CD4-positive, alpha-beta T cell treated with Interleukin-15 for 1 hour (primary cell): ENCODE measurements at regions not wholly inside any gene's neighbourhood (a gene's known extent, or its start where the extent isn't known, plus 50 kb on each side); places are given as distances from the start of the nearest gene placed in this dataset.

Source experiments
- DNase-seq: peaks from one replicate; pipeline ENCODE4 v3.0.0-alpha.2; 2020

DNA sequence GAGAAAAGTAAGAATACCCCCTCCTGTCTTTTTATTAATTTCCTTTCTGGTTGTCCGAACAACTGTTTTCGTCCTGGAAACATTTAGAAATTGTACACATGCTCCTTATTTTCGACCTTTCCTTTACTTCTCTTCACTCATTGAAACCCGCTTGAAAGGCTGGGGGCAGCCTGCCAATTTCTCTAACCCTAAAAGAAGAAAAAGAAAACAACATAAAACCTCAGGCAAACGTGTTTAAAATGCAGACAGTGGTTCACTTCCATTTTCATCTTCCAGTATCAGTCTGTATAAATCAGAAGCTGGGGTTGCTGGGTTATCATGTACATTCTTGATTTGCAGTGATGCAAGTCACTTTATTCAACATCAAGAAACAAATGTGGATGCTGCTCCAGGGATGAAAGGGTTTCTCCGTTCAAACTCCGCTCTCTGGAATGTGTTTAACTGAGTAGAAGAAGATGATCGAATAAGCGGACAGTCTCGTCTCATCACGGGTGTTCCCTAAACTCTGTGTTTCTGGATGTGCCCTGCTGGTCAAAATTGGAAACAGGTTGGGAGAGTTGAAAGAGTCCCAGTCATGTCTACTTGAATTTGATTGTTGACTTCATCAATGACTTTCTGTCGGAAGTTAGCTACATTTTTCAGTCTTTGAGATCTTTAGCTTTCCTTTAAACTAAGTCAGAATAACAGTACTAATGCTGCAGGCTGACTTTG, 1042.2 kb downstream of the BCL11B start:
- no peak for DNase-seq

DNA sequence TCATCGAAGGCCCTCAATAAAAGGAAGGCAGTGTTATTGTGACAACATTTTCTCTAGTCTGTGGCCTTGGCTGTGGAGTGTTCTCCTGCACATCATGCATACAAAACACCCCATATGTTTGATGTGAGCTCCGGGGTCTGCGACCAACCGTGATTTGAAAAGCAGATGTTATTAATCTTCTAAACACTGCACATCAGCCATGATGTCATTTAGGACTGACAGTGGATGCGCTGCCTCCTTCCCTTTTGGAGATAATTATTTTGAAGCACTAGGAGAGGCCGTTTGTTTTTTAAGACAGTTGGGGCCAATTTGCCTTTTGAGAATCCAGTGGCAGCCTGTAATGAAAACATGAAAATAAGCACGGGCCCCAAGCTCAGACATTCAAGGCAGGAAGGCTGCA, 1041.6 kb downstream of the BCL11B start:
- DNase-seq = no peak

DNA sequence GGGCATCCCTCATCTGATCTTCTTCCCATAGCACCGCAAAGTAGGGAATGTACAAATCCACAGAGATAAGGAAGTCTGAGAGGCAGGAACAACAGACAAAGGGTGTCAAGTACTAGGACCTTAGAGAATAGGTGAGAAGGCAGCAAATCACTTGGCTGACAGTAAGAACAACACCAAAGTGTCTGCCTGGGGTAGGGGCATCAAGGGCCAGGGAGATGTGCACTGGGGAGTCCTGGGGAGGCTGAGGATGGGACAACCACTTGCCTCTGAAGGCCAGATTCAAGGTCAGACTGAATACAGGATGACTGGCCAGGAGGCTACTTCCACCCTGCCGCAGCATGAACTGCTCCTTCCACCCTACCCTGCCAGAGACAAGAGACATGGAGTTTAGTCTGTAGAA, 1040.8 kb downstream of the BCL11B start:
- no peak for DNase-seq

DNA sequence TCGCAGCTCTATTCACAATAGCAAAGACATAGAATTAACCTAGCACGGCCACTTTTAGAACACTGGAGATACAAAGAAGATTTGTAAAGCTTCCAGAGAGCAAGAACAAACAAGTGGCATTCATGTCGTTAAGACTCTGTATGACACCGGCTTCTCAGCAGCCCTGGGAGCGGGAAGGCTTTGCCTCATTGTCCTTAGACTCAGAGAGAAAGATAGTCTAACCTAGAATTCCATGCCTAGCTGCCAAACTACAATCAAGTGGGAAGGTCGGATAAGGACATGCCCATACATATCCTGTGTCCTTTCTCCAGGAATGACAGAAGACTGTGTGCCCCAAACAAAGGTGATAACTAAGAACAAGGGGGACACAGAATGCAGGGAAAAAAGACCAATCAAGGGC, 1038.3 kb downstream of the BCL11B start:
- DNase-seq = no peak

DNA sequence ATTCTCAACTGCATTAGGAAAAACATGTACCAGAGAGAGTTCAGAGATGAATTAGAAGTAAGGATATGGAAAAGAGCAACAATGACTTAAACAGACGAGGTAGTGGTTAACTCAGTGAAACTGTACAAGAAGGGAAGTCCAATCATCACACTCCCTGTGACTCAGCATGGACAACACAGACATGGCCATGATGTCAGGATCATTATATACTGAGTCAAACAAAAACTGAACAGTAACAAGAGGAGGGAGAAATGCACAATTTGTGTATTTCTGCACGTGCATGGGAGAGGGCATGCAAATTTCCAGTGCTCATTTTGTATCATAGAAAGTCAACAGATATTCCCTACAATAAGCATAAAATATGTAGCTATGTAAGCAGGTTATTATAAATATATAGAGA, 1037.8 kb downstream of the BCL11B start:
- no peak for DNase-seq

DNA sequence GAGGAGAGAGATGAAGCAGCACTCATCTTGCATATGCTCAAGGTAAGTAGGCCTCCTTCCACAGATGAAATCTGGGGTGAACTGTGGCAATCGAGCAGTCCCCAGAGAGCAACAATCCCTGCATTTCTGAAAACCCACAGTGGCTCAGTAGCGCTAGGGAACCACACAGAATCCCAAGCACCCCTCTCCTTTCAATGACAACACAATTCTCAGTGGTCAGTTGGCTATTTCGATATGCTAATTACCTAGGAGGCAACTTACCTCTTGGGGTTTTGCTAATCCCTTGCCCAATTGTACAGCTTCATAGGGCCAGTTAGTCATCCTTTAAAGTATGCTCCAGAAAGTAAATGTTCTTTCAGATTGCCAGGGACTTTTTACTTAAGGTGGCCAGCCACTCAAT, 1035.7 kb downstream of the BCL11B start:
- no peak for DNase-seq

DNA sequence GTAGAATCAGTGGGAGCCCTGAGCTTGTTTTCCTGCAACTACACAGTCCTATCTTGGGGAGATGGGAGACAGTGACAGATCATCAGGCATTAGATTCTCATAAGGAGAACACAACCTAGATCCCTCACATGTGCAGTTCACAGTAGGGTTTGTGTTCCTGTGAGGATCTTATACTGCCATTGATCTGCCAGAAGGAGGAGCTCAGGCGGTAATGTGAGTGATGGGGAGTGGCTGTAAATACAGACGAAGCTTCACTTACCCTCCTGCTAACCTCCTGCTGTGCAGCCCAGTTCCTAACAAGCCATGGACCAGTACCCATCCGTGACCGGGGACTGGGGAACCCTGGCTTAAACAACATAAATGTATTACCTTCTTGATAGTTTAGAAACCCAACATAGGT, 1034.1 kb downstream of the BCL11B start:
- DNase-seq = no peak

DNA sequence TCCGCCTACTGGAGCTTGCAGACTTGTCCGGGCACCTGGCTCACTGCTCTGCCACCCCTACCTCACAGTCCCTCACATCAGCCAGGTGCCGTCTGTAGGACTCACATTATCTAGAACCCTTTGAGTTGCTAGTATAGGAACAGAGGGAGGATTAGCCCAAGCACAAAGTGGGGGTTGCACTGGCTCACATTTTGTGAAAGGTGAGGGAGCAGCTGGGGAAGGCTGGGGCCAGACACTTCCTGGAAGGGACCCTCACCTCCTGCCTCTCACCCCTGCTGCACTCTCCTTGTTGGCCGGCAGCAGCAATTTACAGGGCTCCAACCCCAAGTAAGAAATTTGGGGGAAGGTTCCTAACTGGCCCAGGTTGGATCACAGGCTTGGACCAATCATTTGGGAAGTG, 1031.6 kb downstream of the BCL11B start:
- no peak for DNase-seq

DNA sequence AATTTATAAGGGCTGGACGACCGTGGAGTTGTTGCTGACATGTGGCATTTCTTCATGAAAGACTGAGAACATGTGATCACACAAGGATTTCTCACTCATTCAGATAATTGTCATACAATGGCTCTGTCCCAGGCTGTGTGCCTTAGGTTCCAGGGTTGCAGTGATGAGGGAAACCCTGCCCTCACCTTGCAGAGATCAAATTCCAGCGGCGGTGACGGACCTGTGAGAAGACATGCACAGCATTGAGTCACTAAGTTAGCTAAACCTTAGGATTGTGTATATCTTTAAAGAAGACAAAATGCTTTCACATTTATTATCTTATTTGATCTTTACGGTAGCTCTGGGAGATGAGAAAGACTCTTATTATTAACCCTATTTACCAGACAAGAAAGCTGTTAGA, 1029.1 kb downstream of the BCL11B start:
- no peak for DNase-seq

DNA sequence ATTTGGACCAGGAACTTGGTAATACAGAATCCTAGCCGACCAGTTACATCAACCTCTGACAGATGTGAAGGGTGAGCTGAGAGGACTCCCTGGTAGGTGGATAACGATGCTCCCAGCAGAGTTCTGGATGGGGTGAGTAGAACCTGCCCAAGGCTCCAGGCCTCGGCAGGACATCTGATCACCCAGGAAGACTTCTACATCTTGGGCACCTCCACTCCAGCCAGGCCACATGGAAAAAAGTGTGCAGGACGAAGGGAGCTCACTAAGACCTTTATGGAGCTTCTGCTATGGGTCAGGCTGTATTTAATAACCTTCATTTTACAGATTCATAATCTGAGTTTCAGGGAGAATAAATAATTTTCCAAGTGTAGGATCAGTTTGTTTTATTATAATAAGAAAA, 1028.7 kb downstream of the BCL11B start:
- no peak for DNase-seq

DNA sequence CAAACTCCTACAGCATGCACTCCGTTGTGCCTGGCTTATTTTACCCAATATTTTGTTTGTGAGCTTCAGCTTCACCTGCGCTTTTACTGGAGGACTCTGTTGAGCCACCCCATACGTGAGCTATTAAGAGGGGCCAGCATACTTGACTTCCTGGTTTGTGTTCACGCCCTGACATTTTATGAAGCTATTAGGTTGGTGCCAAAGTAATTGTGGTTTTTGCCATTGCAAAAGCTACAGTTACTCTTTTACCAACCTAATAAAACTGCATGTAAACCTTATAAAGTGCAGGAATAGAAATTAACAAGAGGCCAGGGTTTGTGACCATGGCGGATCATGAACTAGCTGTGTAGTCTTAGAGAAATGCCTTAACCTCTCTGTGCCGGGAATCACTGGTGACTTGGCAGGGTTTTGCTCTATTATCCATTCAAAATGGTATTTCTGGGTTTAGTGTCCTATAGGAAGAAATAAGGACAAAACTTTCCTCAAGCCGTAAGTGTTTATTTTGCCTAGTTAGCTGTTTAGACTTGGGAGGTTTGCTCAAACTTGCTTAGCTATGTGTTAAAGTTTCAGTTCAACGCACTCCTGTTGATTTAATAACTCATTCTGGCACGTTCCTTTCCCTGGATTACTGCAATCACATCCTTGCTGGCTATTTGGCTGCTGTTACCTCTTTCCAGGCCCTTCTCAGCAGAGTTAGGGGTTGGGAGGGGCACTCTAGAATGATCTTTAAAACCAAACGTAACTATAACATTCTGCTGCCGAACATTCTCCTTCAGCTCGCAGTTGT, 1027.6 kb downstream of the BCL11B start:
- DNase-seq = no peak

DNA sequence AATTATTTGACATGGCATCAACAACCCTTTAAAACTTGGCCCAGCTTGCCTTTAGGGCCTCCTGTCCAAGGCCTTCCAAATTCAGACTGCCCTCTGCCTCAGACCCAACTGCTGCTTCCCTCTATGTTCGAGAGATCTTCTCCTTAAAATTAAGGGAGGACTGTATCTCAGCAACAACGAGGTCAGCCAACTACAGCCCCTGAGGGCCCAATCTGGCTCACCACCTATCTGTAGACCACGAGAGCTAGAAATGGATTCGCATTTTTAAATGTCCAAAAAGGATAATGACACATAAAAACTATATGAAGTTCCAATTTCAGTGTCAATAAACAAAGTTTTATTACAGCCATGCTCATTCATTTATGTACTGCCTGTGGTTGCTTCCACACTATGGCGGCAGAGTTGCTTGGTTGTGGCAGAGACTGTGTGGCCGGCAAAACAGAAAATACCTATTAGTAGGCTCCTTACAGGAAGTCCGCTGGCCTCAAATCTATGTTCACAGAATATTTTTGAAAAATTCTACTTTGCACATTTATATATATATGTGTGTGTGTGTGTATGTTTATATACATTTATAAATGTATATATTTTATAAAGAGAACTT, 1026.9 kb downstream of the BCL11B start:
- no peak for DNase-seq

DNA sequence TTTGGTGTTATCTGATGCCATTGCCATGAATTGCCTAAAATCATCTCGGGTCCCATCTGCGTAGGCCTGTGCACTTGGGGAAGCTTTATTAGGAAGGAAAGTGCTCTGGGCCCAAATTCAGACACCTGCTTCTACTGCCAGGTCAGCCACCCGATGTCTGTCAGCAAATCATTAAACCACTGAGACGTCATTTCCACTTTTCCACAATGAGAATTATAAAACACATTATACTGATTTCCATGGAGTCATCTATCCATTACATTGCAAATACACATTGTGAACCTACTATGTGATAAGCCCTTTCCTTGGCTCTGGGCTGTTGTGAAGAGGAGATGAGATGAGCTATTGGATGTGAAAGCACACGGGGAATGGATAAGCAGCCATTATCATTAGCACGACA, 1022.9 kb downstream of the BCL11B start:
- no peak for DNase-seq

DNA sequence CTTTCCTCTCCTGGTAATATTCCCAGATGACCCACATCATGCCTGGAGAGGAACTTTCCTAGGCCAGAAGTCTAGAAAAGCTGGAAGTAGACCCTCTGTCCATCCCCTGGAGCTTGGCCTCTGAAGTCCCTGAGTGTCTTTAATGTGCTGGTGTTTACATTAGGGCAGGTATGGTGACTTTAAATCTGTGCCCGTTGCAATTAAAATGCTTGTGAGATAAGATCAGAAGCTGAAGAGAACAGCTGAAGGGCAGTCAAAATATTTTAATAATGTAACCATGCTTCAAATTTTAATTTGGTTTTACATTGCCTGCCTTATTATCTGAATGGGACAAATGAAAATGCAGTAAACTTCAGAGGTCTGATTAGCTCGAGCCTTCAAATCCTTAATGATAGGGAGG, 1022.5 kb downstream of the BCL11B start:
- no peak for DNase-seq

DNA sequence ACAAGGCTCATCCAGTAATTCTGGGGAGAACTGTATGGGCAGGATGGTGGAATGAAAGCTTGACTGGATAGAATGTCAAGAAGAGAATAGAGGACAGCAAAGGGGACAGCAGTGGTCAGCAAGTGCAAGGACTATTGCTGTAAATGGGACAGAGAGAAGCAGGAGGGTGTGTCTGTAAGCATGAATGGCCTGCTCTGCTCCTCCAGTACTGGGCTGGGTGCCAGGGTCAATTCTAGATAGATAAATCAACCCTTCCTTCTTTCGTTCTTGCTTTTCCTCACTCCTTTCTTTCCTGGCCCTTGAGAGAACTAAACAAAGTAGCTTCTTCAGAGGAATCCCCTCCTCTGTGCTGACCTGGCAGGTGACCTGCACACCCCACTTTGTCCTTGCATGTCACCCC, 1019.2 kb downstream of the BCL11B start:
- no peak for DNase-seq

DNA sequence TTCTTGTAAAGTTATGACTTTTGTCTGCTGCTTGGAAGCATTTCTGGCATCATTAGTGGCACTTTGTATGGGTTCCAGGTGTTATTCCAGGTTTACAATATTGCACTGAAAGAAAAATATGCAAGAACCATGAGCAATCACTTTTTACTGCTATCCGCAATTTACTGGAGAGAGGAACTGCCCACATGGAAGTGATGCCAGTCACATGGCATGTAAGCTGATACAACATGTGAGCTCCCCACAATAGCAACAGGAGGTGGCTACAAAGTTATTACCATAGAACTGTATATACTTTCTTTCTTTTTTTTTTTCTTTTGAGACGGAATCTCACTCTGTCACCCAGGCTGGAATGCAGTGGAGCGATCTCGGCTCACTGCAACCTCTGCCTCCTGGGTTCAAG, 1012.1 kb downstream of the BCL11B start:
- DNase-seq = no peak

DNA sequence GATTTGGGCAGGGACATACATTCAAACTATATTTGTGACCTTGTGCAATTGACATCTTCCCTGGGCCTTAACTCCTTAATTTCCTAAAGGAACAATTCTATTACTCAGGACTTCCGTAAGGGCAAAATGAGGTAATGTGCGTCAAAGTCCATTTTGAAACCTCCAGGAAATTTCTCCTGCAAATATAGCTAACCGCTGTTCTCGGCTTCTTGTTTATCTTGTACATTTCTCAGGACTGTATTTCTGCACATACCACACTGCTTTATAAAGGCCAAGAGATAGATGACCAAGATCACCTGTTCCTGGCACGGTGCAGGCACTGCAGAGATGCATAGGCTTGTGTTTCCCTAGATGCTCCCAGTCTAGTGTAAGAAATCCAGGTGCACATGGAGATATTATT, 1009.4 kb downstream of the BCL11B start:
- no peak for DNase-seq

DNA sequence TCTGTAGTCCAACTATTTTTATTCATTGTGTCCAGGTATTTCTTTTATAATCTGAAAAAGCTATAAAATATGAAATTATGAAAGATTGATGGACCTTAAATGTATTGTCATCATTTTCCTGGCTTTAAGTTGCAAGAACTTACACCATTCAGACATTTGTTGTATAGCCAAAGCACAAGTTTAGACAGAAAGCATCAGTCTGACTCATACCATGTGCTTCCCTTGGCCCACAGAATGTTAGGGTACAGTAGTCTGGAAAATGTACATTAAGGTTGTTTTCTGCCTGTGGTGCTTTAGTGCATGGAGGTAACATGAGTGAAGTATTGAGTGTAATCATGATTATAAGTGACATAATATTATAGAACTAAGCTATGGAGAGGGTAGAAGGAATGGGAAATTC, 1002.5 kb downstream of the BCL11B start:
- no peak for DNase-seq

DNA sequence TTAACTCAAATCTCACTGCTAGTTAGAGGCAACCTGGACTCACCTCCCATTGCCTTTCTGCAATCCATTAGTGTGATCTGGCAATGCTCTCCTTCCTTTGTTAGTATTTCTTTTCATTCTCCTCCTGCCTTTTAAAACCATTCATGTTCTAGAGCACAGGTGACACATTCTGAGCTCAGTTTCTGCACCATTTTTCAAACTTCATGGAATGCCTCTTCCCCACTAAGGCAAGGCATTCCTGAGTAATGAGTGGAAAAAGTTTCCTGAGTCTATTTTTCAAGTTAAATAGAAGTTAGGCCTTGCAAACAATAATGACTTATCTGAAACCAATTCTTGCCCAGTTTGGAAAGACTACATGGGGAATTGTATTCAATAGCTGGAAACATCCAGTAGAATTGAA, 1001.8 kb downstream of the BCL11B start:
- DNase-seq = no peak

DNA sequence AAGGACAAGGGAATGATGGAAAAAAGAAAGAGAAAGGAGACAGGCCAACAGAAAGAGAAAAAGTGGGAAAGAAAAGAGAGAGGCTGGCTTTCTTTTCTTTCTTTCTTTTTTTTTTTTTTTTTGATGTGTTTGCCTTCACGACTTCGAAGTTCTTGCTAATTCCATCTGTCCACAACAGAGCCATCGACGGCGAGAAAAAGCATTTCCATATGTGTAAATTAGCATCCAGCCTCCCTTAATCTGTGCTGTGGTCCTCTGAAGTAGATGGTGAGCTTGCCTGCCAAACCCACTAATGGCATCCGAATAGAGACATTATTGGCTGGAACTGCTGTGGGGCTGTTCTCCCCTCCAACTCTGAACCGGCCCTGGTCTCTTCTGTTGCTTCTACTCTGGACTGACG, 997.4 kb downstream of the BCL11B start:
- DNase-seq = no peak

DNA sequence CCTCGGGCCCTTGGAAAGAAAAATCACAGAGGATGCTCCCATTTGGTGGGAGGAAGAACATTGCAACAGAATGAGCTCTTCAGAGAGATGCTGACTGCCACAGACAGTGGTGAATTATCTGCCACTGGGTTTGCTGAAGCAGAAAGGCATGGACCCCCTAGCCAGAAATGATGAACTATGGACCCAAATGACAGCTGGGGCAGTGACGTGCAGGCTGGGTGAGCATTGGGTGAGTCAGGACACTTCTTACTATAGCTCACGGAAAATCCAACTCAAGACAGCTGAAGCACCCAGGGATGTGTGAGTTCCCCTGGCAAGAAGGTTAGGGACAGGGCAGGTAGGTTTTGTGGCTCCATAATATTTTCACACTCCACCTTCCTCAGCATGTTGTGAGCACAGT, 993.2 kb downstream of the BCL11B start:
- DNase-seq = no peak

DNA sequence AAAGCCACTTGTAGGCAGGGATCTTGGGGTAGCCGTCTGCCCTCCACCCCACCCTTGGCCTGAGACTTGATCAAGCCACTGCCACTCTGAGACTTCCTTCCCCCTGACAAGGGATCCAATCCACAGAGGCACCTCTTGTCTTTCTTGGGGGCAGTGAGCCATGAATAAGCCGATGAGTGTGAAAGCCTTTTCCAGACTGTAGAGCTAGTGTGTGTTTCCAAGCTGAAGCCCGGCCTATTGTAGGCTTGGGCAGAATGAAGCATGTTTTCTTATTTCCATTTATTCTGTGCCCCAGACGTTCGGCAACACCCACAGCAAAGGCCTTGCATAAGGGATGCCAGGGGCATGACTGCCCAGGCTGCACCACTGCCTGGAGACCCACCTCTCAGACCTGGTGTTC, 991.6 kb downstream of the BCL11B start:
- DNase-seq = no peak

DNA sequence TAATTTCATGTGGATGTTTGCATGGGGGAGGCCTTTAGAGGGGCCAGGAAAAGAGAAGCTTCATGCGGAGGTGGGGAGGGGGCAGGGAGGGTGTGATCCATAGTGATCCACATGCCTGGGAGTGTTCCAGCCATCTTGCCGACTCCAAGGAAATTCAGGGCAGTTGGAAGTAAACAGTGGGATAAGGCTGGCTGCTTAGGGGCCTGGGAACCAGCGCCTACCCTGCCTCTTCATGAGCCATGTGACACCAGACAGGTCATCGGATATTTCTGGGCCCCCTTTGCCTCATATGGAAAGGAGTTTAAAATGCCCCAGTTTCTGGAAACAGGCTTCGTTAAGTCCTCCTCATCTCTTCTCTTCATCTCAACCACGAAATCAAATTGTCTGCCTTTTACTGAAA, 983.2 kb downstream of the BCL11B start:
- no peak for DNase-seq

DNA sequence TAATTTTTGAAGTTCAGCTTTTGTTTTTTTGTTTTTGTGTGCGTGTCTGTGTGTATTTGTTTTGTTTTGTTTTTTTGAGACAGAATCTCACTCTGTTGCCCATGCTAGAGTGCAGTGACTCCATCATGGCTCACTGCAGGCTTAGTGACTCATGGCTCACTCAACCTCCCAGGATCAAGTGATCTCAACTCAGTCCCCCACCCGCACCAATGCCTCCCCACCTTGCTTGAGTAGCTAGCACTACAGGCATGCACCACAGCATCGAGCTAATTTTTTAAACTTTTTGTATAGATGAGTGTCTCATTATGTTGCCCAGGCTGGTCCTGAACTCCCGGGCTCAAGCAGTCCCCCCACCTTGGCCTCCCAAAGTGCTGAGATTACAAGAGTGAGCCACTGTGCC, 981.4 kb downstream of the BCL11B start:
- DNase-seq = no peak
